CD1c-positive myeloid dendritic cell (primary cell): ENCODE measurements at regions not wholly inside any gene's neighbourhood (a gene's known extent, or its start where the extent isn't known, plus 50 kb on each side); places are given as distances from the start of the nearest gene placed in this dataset.

Source experiments
- DNase-seq: peaks from one replicate; pipeline ENCODE4 v3.0.0-alpha.2; 2016; ENCODE audit errors: extremely low spot score

DNA sequence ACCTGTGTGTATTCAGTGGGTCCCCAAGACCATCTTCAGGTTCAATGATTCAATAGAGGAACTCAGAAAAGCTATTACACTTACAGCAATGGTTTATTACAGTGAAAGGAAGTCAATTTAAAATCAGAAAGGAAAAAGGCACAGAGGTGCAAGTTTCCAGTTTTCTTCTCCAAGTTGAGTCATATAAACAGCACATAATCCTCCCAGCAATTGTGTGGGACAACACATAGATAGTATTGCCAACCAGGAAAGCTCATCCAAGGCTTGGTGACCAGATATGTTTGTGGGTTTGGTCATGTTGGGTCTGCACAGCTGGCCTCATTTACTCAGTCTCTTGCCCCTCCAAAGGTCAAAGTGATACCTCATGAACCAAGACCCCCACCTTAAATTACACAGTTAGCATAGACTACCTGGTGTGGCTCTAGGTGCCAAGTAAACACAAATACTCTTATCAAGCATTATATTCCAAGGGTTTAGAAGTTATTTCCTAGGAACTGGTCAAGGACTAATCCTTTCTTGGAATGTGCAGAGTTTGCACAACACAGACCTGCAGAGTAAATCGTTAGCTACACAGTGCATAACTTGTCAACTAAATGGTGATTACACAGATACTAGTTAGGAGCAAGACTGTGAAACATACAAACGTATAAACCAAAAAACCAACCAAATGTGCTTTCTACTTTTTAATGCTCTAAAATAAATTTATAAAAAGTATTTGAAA lies 777.3 kb downstream of the PCDH18 start:
- DNase-seq: no peak

DNA sequence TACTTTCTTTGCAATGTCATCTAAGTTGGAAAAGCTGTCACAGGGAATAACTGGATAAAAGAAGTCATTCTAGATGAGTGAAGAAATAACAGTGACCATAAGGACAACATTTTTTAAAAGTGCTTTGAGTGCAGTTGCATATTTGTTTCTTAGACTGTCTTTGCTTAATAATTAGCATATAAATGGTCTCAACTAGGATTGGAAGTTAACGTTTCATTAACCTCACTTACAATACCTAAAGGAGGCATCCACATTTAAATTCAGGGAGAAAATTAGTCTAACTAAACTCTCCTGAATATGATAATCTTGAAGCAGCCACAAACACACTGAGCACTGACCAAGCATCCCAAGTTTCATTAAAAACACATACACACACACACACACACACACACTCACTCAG lies 780.7 kb downstream of the PCDH18 start:
- no peak for DNase-seq

DNA sequence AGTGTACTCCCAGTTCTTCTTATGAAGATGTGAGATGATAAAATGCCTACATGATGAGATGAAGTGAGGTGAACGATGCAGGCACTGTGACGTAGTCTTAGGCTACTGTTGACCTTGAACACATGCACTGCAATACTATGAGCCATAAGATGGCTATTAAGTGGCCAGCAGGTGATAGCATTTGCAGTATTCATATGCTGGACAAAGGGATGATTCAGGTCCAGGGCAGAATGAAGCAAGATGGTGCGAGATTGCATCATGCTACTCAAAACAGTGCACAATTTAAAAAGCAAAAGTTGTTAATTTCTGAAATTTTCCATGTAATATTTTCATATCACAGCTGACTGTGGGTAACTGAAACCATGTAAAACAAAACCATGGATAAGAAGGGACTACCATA lies 781.4 kb downstream of the PCDH18 start:
- DNase-seq: no peak

DNA sequence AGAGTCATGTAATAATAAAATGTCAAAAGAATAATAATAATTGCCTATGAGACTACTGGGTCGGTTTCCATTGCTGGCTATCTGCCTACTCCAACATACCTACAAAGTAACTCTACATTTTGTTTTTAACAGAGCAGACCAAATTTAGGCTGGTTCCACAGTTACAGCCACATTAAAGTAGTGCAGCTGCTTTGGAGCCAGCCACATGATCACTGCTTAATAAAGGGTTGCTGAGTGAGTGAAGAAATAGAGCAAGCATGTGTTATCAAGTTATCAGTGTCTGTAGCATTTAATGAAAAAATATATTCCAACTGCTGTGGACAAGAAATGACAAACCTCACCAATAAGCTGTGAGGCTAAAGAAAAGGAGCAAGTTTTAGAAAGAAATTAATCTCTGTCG lies 782.3 kb downstream of the PCDH18 start:
- DNase-seq: no peak

DNA sequence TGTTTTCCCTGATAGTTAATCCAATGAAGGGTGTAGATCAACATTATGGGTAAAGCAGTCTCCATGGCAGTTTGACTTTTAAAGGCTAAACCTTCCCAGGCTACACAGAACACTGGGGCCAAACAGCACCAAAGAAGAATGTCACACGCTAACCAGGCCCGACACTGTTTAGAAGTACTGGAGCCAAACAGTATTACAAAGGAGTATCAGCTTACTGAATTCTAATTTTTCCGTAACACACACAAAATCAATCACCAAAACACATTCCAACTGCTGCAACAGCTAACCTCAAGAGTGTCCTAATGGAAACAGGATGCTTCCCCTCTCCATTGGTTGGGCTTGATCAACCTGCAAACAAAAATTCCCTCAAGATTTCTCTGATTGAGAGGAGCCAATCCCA lies 783.5 kb downstream of the PCDH18 start:
- DNase-seq: no peak

DNA sequence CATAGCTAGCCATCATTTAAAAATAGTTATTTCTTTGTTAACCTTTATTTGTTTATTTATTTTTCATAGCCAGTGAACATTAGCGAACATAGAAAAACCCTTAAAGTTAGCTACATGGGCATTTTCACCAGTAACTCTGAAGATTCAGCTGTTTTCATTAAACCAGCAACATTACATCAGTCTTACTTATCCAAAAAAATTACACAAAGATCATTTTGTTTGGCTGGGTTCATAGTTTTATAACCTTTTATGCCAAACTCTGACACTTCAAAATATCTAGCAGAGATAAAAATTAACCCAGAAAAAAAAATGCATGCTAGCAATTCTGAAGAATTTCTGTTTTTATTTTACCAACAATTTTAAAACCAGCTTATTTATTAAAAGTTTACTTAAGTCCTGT lies 784.1 kb downstream of the PCDH18 start:
- no peak for DNase-seq

DNA sequence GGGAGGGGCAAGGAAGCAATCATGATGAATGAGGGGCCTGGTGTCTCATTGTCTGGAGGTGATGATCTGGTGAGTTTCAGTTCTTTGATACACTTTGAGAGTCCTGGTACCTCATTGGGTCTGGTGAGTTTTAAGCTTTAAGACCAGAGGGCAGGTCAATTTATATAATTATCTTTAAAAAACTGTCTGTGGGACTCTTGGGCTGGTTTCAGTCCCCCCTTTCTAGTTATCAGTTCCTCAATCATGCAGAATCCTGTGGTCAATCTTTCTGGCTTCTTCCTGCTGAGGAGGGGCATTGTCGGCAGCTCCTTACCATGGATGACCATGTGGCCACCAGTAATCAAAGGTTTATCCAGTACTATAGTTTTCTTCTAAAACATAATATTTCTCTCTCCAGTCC lies 789.1 kb downstream of the PCDH18 start:
- no peak for DNase-seq

DNA sequence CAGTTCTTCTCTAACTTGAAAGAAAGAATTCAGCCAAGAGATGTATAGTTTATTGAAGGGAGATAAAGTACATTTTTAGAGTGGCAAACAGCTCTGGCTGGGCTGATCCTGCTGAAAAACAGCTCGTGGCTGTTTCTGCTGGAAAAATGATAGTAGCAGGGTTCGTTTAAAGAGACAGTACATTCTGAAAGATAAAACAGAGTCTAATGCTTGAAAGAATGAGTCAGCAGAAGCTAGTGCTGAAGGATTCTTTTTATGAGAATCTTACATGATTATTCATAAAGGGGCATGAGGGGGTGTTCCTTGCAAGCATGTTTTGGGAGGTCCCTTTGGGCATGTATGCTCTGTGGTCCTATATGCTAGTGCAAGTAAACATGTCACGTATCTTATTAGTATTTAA lies 790.0 kb downstream of the PCDH18 start:
- no peak for DNase-seq

DNA sequence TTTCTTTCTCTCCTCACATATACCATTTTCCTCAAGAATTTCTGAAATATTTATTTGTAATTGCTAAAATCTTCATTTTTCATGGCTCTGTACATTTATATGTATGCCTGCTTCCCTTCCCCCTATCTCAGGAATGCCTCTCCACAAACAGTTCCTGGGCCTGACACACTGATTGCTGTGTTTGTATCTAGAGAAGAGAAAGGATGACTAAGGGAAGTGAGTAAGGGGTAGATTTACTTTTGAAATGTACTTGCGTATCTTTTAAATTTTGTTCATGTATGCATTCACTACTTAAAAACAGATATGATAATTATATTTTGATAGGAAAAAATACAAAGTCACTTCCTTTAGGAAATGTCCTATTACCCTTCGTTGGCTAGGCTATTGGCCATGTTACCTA lies 790.8 kb downstream of the PCDH18 start:
- DNase-seq: no peak

DNA sequence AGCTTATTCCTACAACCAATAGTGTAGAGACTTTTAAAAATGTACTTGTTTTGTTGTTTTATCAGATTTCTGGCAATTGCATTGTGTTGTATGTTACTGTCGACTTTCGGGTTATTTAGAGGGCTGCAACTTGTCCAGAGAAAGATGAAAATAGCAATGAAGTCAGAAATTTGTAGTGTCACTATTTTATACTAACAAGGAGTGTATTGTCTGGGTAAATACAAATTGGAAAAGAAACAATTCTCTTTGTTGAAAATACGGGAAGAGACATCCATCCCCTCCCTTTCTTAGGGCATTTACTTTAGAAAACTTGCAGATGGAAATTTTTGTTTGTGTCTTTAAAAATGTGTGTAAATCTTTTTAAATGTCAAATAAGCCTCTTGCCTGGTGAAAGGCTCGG lies 792.0 kb downstream of the PCDH18 start:
- no peak for DNase-seq

DNA sequence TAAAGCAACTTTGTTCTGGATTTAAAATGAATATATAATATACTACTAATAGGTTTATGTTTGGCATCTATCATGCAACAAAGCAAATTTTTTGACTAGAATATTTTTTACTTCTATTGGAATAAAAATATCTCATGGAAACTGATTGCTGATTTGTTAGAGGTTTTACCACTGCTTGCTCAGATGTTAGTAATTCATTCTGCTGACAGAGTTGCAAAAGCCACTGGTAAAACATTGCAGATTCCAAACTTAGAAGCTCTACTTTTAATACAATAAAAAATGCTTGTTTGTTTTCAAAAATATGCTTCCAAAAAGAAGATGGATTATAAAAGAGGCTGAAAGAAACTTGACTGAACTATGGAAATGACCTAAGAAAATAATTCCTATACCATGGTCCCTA lies 795.2 kb downstream of the PCDH18 start:
- DNase-seq: no peak

DNA sequence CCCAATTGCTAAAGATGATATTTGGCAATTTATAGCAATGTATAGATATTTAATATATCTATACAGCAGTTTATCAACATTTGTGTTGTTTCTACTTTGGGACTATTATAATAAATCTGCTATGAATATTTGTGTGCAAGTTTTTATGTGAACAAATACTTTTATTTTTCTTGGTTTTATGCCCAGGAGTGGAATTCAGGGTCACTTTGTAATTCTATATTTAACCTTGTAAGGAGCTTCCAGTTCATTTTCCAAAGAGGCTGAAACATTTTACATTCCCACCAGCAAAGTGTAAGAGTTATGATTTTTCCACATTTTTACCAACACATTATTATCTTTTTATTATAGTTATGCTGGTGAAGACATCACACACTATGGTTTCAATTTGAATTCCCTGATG lies 801.3 kb downstream of the PCDH18 start:
- no peak for DNase-seq

DNA sequence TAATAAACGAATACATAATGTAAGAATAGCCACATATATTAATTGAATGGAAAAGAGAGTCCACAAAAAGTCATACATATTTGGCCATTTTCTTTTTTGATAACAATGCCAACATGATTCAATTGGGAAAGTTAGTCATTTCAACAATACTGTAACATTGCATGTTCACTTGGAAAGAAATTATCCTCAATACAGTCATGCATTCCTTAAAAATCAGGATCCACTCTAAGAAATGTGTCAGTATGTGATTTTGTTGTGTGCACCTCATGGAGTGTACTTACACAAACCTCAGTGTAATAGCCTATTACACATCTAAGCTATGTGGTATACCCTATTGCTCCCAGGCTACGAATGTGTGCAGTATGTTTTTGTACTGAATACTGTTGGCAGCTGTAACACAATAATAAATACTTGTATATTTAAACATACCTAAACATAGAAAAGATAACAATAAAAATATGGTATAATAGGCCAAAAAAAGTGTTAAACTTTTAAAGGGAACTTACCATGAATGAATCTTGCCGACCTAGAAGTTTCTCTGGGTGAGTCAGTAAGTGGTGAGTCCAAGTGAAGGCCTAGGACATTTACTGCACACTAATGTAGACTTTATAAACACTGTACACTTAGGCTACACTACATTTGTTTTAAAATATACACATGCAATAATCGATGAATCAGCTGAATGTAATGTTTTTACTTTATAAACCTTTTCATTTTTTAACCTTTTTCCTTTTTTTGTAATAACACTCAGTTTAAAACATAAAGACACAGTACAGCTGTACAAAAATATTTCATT lies 806.8 kb downstream of the PCDH18 start:
- DNase-seq: no peak

DNA sequence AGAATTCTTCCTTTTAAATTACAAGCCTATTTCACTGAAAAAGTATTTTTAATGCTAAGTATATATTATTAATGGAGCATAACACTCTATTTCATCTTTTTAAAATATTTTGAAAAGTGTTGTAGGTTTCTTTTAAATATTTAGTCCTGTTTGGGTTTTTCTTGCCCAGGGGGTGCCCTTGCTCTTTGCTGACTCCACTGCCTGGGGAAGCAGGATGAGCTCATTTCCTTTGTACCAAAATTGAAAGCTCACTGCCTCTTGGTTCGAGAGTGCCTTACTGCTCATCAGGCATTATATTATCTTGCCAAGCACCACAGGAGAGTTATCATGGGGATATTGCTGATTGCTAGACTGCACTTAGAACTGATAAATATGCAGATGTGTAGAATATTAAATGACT lies 819.2 kb downstream of the PCDH18 start:
- DNase-seq: no peak

DNA sequence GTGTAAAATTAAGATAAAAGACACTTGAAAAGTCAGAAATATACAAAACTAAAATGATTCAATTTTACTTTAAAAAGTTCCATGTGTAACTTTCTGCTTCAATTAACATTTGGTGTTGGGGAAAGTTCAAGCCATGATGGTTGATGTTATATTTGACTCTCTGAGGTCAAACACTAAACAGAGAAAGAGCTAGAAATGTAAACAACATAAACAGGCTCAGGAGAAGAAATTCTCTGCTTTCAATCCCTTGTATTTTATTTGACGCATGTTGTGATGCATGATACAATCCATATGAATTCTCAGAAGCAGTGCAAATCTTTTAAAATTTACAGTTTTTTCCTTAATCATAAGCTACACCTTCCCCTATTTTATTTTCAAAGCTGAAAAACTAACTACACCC lies 822.4 kb downstream of the PCDH18 start:
- DNase-seq: no peak

DNA sequence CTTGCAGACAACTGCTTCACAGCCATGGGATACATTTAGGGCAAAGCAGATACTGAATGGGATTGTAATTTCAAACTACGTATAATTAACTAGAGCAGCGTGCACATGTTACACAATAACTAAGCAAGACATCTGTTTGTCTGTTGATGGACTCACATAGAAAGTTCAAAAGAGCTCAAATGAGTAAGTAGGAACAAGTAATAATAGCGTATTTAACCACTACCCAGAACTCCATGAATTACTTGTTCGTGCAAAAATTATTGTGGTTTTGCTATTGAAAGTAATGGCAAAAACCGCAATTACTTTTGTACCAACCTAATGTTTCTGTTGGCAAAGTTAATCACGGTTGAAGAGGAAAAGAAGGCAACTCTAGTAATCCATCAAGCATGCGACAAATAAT lies 825.4 kb downstream of the PCDH18 start:
- no peak for DNase-seq

DNA sequence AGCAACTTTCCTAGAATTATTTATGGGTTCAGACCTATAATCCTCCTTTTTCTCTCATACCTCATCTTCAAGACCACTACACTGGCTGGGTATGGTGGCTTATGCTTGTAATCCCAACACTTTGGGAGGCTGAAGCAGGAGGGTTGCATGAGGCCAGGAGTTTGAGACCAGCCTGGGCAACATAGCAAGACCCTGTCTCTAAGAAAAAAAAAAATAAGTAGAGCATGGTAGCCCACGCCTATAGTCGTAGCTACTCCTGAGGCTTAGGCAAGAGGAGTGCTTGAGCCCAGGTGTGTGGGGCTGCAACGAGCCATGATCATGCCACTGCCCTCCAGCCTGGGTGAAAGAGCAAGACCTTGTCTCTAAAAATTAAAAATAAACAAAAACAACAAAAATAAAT lies 832.4 kb downstream of the PCDH18 start:
- DNase-seq: no peak

DNA sequence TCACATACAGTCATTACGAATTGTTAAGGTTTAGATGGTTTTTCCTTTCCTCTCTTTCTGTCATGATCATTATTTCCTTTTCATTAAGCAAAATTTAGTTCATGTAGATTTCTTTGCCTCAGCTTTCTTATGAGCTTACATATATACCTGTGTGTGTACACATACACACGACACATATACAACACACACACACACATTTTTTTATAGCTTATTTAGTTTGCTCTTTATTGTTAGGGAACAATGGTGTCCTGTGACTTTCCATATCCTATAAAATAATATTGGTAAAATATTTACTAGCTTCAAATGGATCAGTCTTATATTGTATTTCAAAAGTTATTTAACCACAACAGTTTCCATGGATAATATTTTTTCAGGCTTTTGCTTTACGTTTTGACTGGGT lies 840.7 kb downstream of the PCDH18 start:
- no peak for DNase-seq

DNA sequence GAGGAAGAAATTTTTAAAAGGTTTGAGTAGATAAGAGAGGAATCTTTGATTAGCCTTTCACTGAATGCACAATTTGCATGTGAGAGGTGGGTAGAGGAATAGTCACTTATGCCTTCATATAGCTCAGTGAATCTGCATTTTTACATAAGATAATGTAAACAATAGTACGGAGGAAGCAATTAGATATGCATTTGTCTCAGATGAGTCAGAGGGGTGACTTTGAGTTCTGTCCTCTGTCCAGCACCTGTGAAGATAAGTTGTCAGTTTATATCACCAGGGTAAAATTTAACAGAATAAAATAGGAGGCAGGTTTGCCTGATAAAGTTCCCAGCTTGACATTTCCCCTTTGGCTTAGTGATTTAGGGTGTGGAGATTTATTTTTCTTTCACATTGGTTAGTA lies 841.9 kb downstream of the PCDH18 start:
- DNase-seq: no peak

DNA sequence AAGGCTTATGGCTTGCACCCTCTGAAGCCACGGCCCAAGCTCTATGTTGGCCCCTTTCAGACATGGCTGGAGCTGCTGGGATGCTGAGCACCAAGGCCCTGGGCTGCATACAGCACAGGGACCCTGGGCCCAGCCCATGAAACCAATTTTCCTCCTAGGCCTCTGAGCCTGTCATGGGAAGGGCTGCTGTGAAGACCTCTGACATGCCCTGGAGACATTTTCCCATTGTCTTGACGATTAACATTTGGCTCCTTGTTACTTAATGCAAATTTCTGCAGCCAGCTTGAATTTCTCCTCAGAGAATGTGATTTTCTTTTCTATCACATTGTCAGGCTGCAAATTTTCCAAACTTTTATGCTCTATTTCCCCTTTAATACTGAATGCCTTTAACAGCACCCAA lies 844.7 kb downstream of the PCDH18 start:
- DNase-seq: no peak

DNA sequence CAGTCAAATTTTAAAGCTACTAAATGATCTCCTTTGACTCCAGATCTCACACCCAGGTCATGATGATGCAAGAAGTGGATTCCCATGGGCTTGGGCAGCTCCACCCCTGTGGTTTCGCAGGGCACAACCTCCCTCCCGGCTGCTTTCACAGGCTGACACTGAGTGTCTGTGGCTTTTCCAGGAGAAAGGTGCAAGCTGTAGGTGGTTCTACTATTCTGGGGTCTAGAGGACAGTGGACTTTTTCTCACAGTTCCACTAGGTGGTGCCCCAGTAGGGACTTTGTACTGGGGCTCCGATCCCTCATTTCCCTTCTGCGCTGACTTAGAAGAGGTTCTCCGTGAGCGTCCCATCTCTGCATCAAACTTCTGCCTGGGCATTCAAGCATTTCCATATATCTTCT lies 845.2 kb downstream of the PCDH18 start:
- DNase-seq: no peak

DNA sequence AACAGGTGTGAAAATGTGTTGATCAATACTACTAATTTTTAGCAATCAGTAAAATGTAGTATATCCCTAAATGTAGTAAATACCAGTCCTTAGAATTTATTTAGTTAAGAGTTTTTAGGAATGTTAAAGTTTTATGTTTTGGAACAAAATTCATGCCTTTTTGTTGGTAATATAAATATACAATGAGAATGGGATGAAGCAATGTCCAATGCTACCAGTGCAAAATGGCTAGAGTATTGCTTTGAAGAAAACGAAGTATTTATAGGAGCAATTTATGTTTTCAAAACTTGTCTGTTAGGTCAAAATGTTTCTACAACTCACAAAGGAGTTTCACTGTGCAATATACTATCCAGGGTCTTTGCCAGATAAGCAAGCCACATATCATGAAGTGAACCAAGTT lies 851.5 kb downstream of the PCDH18 start:
- DNase-seq: no peak

DNA sequence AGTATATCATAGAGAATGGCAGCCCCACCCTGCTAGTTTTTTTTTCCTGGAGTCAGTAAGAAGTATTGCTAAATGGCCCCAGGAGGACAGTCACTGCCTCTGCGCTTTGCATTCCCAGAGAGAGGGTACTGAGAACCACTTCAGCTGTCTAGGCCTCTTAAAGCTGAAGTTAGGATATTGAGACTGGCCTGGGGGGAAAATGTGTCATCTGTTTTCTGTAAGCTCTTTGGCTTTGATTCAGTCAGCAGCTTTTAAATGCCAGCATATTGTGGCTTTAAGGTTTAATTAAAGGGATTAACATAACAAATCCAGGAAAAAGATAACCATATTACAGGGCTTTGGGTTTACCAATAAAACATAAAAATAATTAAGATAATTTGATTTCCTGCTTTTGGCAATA lies 852.0 kb downstream of the PCDH18 start:
- no peak for DNase-seq

DNA sequence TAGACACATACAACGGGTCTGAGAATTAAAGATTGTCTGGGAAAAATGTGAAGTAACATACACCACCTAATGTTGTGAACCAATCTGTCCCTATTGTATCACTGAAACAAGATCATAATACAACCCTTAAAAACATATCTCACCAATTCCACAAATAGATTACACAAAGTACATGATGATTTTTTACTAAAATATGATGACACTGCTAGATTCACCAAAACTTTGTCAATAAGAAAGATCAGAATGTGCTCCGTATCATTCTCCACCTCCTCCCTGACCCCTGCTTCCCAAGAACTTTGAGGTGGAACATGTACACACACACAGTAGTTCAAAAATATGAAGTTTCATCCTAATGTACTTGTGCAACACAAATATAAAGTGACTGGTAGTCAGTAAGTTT lies 862.0 kb downstream of the PCDH18 start:
- no peak for DNase-seq
